GM12878 (cell line): ENCODE measurements at regions not wholly inside any gene's neighbourhood (a gene's known extent, or its start where the extent isn't known, plus 50 kb on each side); places are given as distances from the start of the nearest gene placed in this dataset.

Source experiments
- IRF5 ChIP-seq: fragments of 450-650 bp; IDR thresholded peaks from 2 replicates; pipeline ENCODE4 v1.6.1; 2017; ENCODE audit warnings: borderline replicate concordance
- MYC ChIP-seq: IDR thresholded peaks from 2 replicates; pipeline ENCODE4 v1.6.1; 2011; ENCODE audit warnings: mild to moderate bottlenecking, low read length, moderate library complexity, inconsistent platforms; ENCODE audit not compliant: insufficient read depth, insufficient replicate concordance, insufficient read length, severe bottlenecking
- POLR2A ChIP-seq: IDR thresholded peaks from 2 replicates; pipeline ENCODE4 v1.6.1; 2011; ENCODE audit warnings: low read depth, mild to moderate bottlenecking, low read length
- RFX5 ChIP-seq: IDR thresholded peaks from 2 replicates; pipeline ENCODE4 v1.6.1; 2011; ENCODE audit warnings: low read depth, low read length, improper control_type of control experiment
- STAT3 ChIP-seq: IDR thresholded peaks from 2 replicates; pipeline ENCODE4 v1.6.1; 2011; ENCODE audit warnings: low read depth, low read length, improper control_type of control experiment
- ZBTB11 ChIP-seq: fragments of 450-650 bp; formaldehyde crosslinking; IDR thresholded peaks from 2 replicates; pipeline ENCODE4 v1.5.0; 2022; ENCODE audit warnings: mild to moderate bottlenecking, missing genetic modification characterization
- TF ChIP-seq, protein P1 (sequence below): fragments of 450-650 bp; IDR thresholded peaks from 2 replicates; pipeline ENCODE4 v1.6.1; 2017; ENCODE audit warnings: mild to moderate bottlenecking, low read depth, inconsistent platforms; ENCODE audit not compliant: poor library complexity, severe bottlenecking
- TF ChIP-seq, protein P2 (sequence below): IDR thresholded peaks from 2 replicates; pipeline ENCODE4 v1.6.1; 2011; ENCODE audit warnings: borderline replicate concordance, low read depth, mild to moderate bottlenecking, moderate library complexity, mixed read lengths, low read length; ENCODE audit not compliant: insufficient read depth; ENCODE audit errors: extremely low read length

DNA sequence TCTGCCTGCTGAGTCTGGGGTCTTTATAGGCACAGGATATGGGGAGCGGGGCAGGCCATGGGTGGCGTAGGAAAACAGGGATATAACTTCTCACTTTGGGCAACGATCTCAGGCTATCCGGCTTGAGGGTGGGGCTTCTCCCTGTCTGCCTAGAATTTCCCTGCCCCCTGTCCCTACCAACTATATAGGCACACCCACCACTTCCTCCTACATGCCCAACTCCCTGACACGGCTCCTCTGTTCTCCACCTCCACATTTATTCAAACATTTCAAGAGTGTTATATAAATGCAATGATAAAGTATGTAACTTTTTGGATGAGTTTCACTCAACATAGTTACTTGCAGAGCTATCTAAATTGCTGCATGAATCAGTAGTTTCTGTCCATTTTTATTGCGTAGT, 363.2 kb upstream of the RORB start (continued):
- TF ChIP-seq IRF5 (no peak), ZBTB11 (CRISPR knock-in tag) (no peak), MYC (no peak), STAT3 (no peak), RFX5 (no peak), POLR2A (no peak)
- TF ChIP-seq, protein P1, sequence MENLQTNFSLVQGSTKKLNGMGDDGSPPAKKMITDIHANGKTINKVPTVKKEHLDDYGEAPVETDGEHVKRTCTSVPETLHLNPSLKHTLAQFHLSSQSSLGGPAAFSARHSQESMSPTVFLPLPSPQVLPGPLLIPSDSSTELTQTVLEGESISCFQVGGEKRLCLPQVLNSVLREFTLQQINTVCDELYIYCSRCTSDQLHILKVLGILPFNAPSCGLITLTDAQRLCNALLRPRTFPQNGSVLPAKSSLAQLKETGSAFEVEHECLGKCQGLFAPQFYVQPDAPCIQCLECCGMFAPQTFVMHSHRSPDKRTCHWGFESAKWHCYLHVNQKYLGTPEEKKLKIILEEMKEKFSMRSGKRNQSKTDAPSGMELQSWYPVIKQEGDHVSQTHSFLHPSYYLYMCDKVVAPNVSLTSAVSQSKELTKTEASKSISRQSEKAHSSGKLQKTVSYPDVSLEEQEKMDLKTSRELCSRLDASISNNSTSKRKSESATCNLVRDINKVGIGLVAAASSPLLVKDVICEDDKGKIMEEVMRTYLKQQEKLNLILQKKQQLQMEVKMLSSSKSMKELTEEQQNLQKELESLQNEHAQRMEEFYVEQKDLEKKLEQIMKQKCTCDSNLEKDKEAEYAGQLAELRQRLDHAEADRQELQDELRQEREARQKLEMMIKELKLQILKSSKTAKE = no peak
- TF ChIP-seq, protein P2, sequence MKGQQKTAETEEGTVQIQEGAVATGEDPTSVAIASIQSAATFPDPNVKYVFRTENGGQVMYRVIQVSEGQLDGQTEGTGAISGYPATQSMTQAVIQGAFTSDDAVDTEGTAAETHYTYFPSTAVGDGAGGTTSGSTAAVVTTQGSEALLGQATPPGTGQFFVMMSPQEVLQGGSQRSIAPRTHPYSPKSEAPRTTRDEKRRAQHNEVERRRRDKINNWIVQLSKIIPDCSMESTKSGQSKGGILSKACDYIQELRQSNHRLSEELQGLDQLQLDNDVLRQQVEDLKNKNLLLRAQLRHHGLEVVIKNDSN = no peak
- TF ChIP-seq, all 136 proteins: peak for 0
